Thyroid gland (tissue), 4 donors: ENCODE measurements at regions not wholly inside any gene's neighbourhood (a gene's known extent, or its start where the extent isn't known, plus 50 kb on each side); places are given as distances from the start of the nearest gene placed in this dataset.

Experiments used
- DNase-seq, 2 donors: peaks; one replicate each; pipeline ENCODE4 v3.0.0-alpha.2; 2019
- H3K27ac ChIP-seq, 3 donors: fragments of 200-600 bp; sonication (generic); 1 replicate in 2 of 3; 2 replicates in 1 of 3; pipeline ENCODE4 v1.5.1; 2016 to 2019; ENCODE audit warnings: mild to moderate bottlenecking in 1 of 3, moderate library complexity in 1 of 3
- H3K27me3 ChIP-seq: fragments of 200-600 bp; sonication (generic); one replicate; pipeline ENCODE4 v1.5.1; 2019
- H3K36me3 ChIP-seq, 2 donors: fragments of 200-600 bp; sonication (generic); one replicate each; pipeline ENCODE4 v1.5.1; 2016 to 2019
- H3K4me1 ChIP-seq, 2 donors: fragments of 200-600 bp; sonication (generic); one replicate each; pipeline ENCODE4 v1.5.1; 2017 to 2019
- H3K4me3 ChIP-seq, 3 donors: fragments of 200-600 bp; sonication (generic); replicated peaks in 1 of 3; 1 replicate in 2 of 3; 2 replicates in 1 of 3; pipeline ENCODE4 v1.5.1; 2016; ENCODE audit warnings: mild to moderate bottlenecking in 1 of 3
- H3K9me3 ChIP-seq: fragments of 200-600 bp; sonication (generic); one replicate; pipeline ENCODE4 v1.5.1; 2017
- POLR2A ChIP-seq, 2 donors: fragments of 450-650 bp; IDR thresholded peaks; one replicate each; pipeline ENCODE4 v1.6.1; 2017; ENCODE audit warnings: antibody characterized with exemption in 2 of 2, mild to moderate bottlenecking in 2 of 2, moderate library complexity in 1 of 2
- WGBS, 2 donors: methylation state at CpG; one replicate each; pipeline ENCODE4 v1.1.5; 2017; 5-methylcytosine and 5-hydroxymethylcytosine counted together
- intact Hi-C: fragments of 100-400 bp; cut with DNase I; formaldehyde crosslinking; loops from one replicate; pipeline ENCODE4 v1.15.1; 2023
- TF ChIP-seq, protein P1 (sequence below), 6 experiments: fragments of 200-600 bp in 3 of 6; fragments of 450-650 bp in 3 of 6; sonication (generic) in 3 of 6; IDR thresholded peaks; one replicate each; pipeline ENCODE4 v1.5.1; 2016 to 2019; ENCODE audit warnings: antibody characterized with exemption in 6 of 6, mild to moderate bottlenecking in 2 of 6, inconsistent platforms in 1 of 6, moderate library complexity in 1 of 6

DNA sequence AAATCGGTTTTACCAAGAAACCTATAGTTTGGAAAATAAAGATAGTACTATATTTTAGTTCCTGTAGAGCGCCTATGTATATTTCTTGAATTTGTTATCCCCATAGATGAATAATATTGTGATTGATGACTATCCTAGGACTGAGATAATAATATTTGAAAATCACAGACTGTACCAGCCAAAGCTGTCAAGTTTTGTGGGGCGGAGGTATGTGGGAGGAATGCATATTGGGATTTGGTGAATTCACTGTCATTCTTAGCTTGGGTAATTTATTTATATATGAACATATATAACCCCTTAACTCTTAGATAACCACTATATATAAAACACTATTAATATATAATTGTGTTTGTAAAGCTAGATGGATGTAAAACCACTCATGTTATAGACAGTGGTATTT lies 205.5 kb upstream of the ARSJ start:
- TF ChIP-seq POLR2A (IDR thresholded peaks at IDR 0.05) = no peak
- TF ChIP-seq, protein P1, sequence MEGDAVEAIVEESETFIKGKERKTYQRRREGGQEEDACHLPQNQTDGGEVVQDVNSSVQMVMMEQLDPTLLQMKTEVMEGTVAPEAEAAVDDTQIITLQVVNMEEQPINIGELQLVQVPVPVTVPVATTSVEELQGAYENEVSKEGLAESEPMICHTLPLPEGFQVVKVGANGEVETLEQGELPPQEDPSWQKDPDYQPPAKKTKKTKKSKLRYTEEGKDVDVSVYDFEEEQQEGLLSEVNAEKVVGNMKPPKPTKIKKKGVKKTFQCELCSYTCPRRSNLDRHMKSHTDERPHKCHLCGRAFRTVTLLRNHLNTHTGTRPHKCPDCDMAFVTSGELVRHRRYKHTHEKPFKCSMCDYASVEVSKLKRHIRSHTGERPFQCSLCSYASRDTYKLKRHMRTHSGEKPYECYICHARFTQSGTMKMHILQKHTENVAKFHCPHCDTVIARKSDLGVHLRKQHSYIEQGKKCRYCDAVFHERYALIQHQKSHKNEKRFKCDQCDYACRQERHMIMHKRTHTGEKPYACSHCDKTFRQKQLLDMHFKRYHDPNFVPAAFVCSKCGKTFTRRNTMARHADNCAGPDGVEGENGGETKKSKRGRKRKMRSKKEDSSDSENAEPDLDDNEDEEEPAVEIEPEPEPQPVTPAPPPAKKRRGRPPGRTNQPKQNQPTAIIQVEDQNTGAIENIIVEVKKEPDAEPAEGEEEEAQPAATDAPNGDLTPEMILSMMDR (IDR thresholded peaks at IDR 0.05) = no peak
- 88 to 89% methylated on average over 3 of the region's 3 CpGs for WGBS, 2 donors
- no peaks in the 10 kb centered on the region for H3K27me3 ChIP-seq
- no peak overlapping the region for H3K4me3 ChIP-seq
- H3K4me1 ChIP-seq = no peaks in the 10 kb centered on the region
- H3K9me3 ChIP-seq = no peaks in the 10 kb centered on the region
- H3K27ac ChIP-seq = no peak overlapping the region
- intact Hi-C loops = no loop called here
- H3K36me3 ChIP-seq = no peaks in the 10 kb centered on the region
- DNase-seq = no peak

DNA sequence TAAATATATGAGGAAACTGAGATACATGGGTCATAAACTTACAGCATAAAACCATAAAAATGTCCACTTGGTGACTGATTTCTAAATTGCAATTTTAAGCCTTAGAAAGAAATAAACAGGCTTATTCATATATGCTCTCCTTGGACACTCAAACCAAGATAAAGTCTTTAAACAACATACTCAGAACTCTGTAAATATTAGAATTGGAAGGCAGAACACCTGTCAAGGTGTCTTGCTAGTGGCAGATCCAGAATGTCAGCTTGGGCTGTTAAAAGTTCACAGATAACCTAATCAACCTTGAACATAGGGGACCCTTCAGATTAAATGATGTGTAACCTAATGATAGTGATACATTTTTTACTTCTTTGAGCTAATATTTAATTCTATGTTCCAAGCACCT lies 208.1 kb upstream of the ARSJ start:
- intact Hi-C loops = no loop called here
- DNase-seq = no peak
- Histone ChIP-seq H3K36me3 (no peaks in the 10 kb centered on the region), H3K27ac (no peak overlapping the region), H3K4me3 (no peak overlapping the region), H3K4me1 (no peaks in the 10 kb centered on the region), H3K9me3 (no peaks in the 10 kb centered on the region), H3K27me3 (no peaks in the 10 kb centered on the region)
- no peak for TF ChIP-seq POLR2A (IDR thresholded peaks at IDR 0.05)
- TF ChIP-seq, protein P1 (IDR thresholded peaks at IDR 0.05) = no peak

DNA sequence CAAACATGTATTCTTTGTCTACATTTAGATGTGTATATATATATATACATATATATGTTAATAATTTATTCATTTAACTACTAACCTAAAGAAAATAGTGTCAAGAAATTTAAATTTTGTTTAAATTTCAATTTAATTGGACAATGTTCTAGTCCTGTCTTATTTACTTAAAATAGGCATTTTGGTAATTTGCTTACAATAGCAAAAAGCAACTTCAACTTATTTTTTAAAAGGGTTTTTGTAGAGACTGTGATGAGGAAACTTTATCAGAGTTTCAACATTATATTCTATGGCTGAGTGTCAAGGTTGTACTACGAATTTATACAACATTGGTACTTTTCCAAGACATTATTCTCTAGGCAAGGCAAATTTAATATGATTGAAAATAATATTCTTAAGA lies 212.0 kb upstream of the ARSJ start:
- Histone ChIP-seq H3K4me1 (no peaks in the 10 kb centered on the region), H3K4me3 (no peak overlapping the region), H3K36me3 (no peaks in the 10 kb centered on the region), H3K27me3 (no peaks in the 10 kb centered on the region), H3K9me3 (no peaks in the 10 kb centered on the region), H3K27ac (no peak overlapping the region)
- no peak for DNase-seq
- 58 to 61% methylated on average over 1 of the region's 1 CpG for WGBS, 2 donors
- intact Hi-C loops = no loop called here
- TF ChIP-seq, protein P1 (IDR thresholded peaks at IDR 0.05) = no peak
- no peak for TF ChIP-seq POLR2A (IDR thresholded peaks at IDR 0.05)

DNA sequence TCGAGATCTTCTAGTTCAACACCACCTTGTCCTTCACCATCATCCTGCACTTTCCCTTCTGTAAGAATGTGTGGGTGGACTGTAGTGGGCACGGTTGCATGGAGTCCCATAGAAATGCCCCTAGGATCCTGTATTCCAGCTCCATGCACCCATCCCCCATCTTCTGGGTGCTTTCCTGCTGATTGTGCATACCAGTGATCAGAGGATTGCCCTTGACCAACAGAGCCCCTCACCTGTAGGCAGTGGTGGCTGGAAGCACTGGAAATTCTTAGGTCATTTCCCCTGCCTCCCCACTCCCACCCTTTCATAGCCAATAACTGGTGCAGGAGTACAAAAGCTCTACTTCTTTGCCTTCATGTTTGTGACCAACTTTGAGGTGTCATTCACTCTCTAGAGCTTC lies 213.4 kb upstream of the ARSJ start:
- Histone ChIP-seq H3K27me3 (no peaks in the 10 kb centered on the region), H3K36me3 (no peaks in the 10 kb centered on the region), H3K27ac (no peak overlapping the region), H3K4me3 (no peak overlapping the region), H3K9me3 (no peaks in the 10 kb centered on the region), H3K4me1 (no peaks in the 10 kb centered on the region)
- TF ChIP-seq, protein P1 (IDR thresholded peaks at IDR 0.05) = no peak
- no peak for TF ChIP-seq POLR2A (IDR thresholded peaks at IDR 0.05)
- 83 to 85% methylated on average over 2 of the region's 2 CpGs for WGBS, 2 donors
- no peak for DNase-seq
- intact Hi-C loops = no loop called here

DNA sequence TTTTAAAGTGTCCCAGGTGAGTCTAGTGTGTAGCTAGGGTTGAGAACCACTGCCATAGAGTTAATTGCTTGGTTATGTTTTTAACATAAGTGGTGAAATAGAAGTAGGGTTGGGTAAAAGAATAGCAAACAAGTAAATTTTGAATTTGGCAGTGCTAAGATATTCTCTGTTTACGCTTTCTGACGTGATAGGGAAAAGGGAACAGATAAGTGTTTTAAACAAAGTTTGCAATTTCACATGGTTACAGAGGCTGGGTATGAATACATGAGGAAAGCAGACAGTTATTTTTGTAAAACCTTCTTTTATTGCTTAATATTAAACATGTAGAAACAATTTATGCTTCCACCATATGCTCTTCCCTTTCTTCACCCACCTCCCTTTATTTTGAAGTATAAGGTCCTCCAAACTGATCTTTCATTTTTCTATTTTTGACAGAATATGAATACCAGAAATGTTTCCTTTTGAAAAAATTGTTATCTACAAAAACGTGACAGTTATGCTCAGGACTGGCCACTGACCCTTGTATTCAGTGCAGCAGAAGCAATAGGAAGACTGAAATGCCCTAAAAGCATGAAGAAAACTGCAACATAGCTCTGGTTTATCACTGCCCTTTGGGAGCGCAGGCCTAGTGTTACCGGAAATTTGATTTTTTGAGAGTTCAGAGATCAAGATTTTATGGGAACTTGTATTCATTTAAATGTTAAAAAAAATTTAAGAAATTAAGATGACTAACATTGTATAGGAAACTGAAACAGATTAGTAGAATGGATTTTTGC lies 214.4 kb upstream of the ARSJ start:
- Histone ChIP-seq H3K4me1 (no peaks in the 10 kb centered on the region), H3K36me3 (no peaks in the 10 kb centered on the region), H3K4me3 (no peak overlapping the region), H3K27ac (no peak overlapping the region), H3K9me3 (no peaks in the 10 kb centered on the region), H3K27me3 (no peaks in the 10 kb centered on the region)
- intact Hi-C loops = no loop called here
- no peak for DNase-seq
- no peak for TF ChIP-seq POLR2A (IDR thresholded peaks at IDR 0.05)
- TF ChIP-seq, protein P1 (IDR thresholded peaks at IDR 0.05) = no peak
- WGBS, 2 donors = 78 to 79% methylated on average over 5 of the region's 5 CpGs
